ENCODE measurements at regions not wholly inside any gene's neighbourhood (a gene's known extent, or its start where the extent isn't known, plus 50 kb on each side); places are given as distances from the start of the nearest gene placed in this dataset.

- DNase-seq: no peak
Observed at GRCh38 chr2:16196687-16197503, 256.5 kb downstream of the MYCN start.

- DNase-seq: no peak
Observed at GRCh38 chr2:16195681-16196070, 255.3 kb downstream of the MYCN start.

- DNase-seq: no peak
Observed at GRCh38 chr2:16194931-16195680, 254.8 kb downstream of the MYCN start.

DNA sequence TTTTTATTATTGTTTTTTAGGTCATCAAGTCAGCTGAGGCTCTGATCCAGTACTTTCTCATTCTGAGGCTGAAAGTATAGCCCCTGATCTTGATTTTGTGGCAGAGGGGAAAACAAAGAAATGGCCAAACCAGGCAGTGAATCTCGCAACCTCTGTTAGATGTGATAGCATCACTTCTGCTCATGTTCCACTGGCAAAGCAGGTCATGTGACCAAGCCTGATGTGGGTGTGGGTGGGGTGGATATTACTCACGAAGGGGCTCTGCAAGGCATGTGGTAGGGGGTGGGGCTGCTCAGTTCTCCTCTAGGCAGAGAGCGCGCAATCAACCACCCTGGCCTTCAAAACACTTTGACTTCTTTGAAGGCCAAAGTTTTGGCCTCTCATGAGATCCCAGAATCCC is 254.2 kb downstream of the MYCN start:
- no peak for DNase-seq

DNA sequence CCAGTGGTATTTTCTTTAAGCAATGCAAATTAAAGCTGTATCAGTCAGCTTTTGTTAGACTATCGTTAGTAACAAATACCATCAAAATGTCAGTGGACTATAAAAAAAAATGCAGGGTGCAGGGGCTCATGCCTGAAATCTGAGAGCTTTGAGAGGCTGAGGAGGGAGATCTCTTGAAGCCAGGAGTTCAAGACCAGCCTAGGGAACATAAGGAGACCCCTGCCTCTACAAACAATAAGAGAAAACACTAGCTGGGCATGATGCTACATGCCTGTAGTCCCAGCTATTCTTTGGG is 253.7 kb downstream of the MYCN start:
- no peak for DNase-seq

GRCh38 chr2:16192416-16193216 is 252.3 kb downstream of the MYCN start:
- DNase-seq: no peak

DNA sequence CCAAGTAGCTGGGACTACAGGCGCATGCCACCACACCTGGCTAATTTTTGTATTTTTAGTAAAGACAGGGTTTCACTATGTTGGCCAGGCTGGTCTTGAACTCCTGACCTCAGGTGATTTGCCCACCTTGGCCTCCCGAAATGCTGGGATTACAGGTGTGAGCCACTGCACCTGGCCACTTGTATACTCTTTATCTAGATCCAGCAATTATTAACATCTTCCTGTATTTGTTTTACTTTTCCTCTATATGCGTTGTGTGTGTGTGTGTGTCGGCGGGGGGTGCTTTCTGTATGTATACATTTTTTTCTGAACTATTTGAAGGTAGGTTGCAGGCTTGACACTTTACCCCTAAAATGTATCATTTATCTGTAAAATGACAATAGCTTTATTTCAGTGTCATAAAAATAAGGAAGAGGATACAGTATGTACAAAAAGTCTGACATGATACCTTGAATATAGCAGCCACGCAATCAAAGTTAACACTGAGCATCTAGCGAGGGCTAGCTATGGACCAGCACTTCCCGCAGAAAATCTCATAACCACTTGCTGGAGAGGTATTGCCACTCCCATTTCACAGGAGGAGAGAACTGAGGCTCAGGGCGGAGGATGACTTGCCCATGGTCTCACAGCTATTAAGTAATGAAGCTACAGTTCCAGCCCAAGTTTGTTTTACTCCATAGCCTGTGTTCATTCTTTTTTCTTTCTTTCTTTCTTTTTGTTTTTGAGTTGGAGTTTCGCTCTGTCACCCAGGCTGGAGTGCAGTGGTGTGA is 251.3 kb downstream of the MYCN start:
- DNase-seq: no peak

- no peak for DNase-seq
Observed at GRCh38 chr2:16190446-16191270, 250.3 kb downstream of the MYCN start.

DNA sequence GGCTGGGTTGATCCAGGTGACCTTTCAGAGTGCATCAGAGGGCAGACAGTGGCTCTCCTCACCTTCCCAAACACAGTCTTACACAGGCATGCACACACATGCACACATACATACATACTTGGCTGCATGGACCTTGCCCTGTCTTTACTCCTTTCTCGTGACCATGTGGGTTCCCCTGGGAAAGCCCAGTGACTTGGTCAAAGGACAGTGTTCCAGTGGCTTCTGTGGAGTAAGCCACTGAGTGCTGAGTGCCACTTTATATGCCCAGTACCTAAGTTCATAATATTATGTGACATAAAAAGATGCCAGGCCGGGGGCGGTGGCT is 249.4 kb downstream of the MYCN start:
- DNase-seq: no peak

DNA sequence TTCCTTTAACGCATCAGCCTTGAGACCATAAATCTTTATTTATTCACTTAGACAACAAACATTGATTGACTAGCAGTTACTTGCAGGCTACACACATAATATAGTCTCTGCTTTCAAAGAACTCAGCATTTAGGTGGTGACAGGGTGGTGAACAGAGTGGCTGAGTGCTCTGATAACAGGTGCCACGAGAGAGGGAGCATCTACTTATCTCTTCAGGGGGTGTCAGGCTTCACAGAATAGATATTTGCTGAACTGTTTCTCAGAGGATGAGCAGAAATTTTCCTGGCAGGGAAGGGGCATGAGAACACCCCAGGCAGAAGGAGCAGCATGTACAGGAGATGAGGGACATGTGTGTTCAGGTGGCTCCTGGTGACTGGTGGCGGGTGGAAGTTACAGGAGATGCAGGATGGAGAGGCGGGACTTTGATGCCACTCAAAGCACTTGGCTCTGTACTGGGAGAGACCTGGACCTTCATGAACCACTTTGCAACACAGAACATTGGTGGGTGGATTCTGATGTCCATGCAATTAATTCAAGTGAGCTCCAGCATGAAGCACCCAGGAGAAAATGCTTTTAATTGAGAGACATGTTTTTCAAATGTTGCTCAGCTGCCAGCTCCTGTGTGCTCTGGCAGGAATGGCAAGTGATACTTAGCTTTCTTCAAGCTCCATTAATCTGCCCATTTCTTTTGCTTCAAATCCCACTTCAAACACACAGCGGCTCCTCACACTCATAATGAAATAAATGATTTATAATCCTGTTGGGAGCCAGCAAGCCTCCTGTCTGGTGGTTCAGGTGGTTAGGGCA is 248.9 kb downstream of the MYCN start:
- no peak for DNase-seq

DNA sequence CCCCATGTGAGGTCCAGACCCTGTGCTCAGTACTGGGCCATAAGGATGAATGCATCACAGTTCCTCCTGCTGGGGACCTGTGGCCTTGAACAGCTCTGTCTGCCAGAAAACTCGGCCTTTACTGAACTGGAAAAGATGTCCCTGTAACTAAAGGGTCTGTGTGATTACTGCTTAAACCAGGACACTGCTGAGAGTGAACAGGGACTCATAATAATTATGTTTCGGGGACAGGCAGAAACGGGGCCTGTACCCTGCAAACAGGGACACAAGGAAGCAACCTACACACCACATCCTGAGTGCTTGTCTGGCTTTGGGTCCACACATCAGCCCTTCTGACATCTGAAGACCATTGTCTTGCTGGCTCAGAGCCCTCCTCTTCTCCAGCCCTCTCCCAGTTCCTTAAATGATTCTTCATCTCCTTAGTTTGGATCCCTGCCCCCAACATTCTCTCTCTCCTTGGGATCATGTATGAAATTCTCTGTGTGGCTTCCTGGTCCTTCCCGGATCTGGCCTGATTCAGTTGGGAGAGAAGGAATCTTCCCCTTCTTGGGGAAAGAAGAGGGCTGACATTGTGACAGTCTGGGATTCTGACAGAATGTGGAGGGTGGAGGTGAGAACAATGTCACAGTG is 248.0 kb downstream of the MYCN start:
- DNase-seq: no peak

DNA sequence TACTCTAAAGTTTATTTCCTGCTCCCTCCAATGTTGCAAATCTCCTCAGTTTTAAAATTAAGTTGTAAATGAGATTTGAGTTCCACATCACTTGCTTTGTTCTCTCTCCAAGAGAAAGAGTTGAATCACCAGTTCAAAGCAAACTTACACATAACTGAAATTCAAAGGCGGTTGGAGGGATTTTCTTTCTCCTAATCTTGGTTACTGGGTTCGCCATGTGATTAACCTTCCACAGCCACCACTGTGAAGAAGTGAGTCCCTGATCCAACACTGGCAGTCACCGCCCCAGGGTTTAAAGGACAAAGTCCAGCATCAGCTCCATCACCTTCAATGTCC is 247.1 kb downstream of the MYCN start:
- DNase-seq: no peak

- DNase-seq: no peak
Observed at GRCh38 chr2:16186661-16187481, 246.5 kb downstream of the MYCN start.

- DNase-seq: no peak
Observed at GRCh38 chr2:16185801-16186272, 245.5 kb downstream of the MYCN start.

- DNase-seq: no peak
Observed at GRCh38 chr2:16184945-16185660, 244.8 kb downstream of the MYCN start.

- no peak for DNase-seq
Observed at GRCh38 chr2:16184341-16184890, 244.1 kb downstream of the MYCN start.

GRCh38 chr2:16183345-16183744 is 243.0 kb downstream of the MYCN start:
- no peak for DNase-seq

- DNase-seq: no peak
Observed at GRCh38 chr2:16182841-16183240, 242.5 kb downstream of the MYCN start.

All from T-helper 2 cell (primary cell).